ENCODE measurements at regions not wholly inside any gene's neighbourhood (a gene's known extent, or its start where the extent isn't known, plus 50 kb on each side); places are given as distances from the start of the nearest gene placed in this dataset.

DNA sequence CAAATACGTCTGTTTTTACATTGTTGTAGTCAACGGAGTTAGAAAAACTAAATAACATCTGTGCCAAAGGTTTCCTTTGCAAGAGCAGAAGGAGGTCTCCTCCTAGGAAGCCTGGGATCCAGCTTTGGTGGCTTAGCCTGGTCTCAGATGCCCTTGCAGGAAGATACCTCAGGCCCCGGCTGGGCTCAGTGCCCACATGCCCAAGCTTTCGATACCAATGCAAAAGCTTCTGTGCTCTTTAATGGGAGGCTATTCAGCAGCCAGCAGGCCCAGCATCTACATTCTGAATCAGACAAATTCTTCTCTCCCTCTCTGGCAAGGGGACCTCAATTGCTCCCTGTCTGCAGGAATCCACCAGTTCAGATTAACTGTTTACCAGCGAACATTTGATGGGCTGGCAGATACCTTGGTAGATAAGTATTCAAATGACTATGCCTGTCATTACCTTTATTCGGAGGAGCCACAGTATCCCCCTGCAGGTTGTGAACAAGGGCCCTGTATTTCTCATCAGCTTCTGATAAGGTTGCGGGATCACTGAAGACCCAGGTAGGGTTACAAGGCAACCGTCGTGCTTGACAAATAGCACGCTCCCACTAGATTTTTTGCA, 180.1 kb upstream of the KBTBD8 start:
- H3K4me3 ChIP-seq (ENCODE audit: low read depth, low read length) = no peak overlapping the region
- DNase-seq (ENCODE audit: low read depth) = no peak
- TF ChIP-seq, protein P1, sequence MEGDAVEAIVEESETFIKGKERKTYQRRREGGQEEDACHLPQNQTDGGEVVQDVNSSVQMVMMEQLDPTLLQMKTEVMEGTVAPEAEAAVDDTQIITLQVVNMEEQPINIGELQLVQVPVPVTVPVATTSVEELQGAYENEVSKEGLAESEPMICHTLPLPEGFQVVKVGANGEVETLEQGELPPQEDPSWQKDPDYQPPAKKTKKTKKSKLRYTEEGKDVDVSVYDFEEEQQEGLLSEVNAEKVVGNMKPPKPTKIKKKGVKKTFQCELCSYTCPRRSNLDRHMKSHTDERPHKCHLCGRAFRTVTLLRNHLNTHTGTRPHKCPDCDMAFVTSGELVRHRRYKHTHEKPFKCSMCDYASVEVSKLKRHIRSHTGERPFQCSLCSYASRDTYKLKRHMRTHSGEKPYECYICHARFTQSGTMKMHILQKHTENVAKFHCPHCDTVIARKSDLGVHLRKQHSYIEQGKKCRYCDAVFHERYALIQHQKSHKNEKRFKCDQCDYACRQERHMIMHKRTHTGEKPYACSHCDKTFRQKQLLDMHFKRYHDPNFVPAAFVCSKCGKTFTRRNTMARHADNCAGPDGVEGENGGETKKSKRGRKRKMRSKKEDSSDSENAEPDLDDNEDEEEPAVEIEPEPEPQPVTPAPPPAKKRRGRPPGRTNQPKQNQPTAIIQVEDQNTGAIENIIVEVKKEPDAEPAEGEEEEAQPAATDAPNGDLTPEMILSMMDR (conservative IDR thresholded peaks at IDR 0.05; ENCODE audit: low read depth, low read length) = no peak

DNA sequence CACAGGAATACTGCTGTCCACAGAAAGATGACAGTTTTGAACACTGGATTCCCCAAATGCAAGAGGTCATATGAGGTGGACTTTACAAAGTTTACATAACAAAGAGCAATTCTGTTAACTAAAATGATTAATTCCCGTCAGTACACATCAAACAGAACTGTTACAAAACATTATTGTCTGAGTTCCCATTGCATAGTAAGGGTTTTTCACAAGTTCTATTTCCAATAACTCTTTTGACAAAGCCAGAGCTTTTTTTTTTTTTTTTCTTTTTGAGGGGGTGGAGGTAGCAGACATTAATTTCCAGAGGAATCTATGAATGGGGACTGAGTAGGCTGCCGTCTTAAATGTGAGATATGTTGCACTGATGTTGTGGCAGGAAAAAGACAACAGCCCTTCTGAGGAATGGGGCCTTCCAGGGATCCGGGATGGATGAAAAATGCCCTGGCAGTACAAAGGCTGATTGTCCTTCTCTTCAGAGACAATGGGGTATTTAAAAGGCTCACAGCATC, 178.1 kb upstream of the KBTBD8 start:
- no peak for DNase-seq (ENCODE audit: low read depth)
- H3K4me3 ChIP-seq (ENCODE audit: low read depth, low read length) = no peak overlapping the region
- TF ChIP-seq, protein P1 (conservative IDR thresholded peaks at IDR 0.05; ENCODE audit: low read depth, low read length) = no peak

- H3K4me3 ChIP-seq (ENCODE audit: low read depth, low read length) = no peak overlapping the region
- TF ChIP-seq, protein P1 (conservative IDR thresholded peaks at IDR 0.05; ENCODE audit: low read depth, low read length) = peak; percentile 95
- no peak for DNase-seq (ENCODE audit: low read depth)
These were observed 175.7 kb upstream of the KBTBD8 start for GRCh38 chr3:66822186-66823008.

- DNase-seq (ENCODE audit: low read depth) = no peak
- TF ChIP-seq, protein P1 (conservative IDR thresholded peaks at IDR 0.05; ENCODE audit: low read depth, low read length) = no peak
- no peak overlapping the region for H3K4me3 ChIP-seq (ENCODE audit: low read depth, low read length)
These were observed 175.1 kb upstream of the KBTBD8 start for GRCh38 chr3:66823009-66823397.

DNA sequence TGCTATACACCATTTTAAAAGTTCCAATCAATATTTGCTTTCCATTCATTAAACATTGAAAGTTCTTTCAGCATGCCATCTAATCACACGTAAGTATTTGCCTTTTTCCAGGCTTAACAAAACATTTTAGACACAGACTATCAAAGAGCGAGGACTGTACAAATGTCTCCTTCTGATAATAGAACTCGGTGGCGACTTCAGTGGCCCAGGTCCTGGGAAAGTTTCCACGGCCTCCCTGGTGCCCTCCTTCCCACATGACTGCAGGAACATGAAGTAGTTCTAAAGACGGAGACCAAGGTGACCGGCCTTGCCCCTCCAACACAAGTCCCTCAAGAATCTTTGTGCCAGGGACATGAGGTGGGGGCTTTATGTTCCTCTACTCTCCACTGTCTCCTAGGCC, 174.6 kb upstream of the KBTBD8 start:
- DNase-seq (ENCODE audit: low read depth) = no peak
- H3K4me3 ChIP-seq (ENCODE audit: low read depth, low read length) = no peak overlapping the region
- TF ChIP-seq, protein P1 (conservative IDR thresholded peaks at IDR 0.05; ENCODE audit: low read depth, low read length) = no peak

DNA sequence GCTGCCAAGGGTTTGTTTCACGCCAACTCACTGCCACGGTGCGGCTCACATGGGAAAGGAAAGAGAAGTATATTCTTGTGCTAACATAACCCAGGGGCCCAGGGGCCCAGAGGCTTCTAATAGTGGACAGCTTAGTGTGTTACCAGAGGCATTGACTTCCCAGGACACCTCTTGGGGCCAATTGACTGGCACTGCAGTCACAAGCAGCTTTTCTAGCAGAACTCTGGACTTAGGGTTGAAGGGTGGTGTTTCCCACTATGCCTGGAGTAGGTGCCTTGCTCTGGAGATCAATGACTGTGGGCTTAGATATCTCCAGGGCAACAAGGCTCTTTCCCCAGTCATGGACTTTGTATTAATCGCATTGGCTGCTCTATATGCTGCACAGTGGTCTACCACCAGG, 172.7 kb upstream of the KBTBD8 start:
- no peak overlapping the region for H3K4me3 ChIP-seq (ENCODE audit: low read depth, low read length)
- TF ChIP-seq, protein P1 (conservative IDR thresholded peaks at IDR 0.05; ENCODE audit: low read depth, low read length) = no peak
- no peak for DNase-seq (ENCODE audit: low read depth)

All from epithelial cell of proximal tubule (primary cell).